Mesendoderm (in vitro differentiated cells): ENCODE measurements at regions not wholly inside any gene's neighbourhood (a gene's known extent, or its start where the extent isn't known, plus 50 kb on each side); places are given as distances from the start of the nearest gene placed in this dataset.

Experiments
- DNase-seq: peaks from one replicate; pipeline ENCODE4 v3.0.0; 2013
- H2AK5ac ChIP-seq: 2 replicates; pipeline ENCODE4 v1.6.1; 2013; ENCODE audit warnings: low read length, inconsistent platforms
- H2BK120ac ChIP-seq: 2 replicates; pipeline ENCODE4 v1.6.1; 2013; ENCODE audit warnings: low read depth, mild to moderate bottlenecking, low read length, moderate library complexity, mixed read lengths
- H2BK15ac ChIP-seq: replicated peaks from 2 replicates; pipeline ENCODE4 v1.6.1; 2013; ENCODE audit warnings: low read depth, mild to moderate bottlenecking, moderate library complexity
- H2BK5ac ChIP-seq: 2 replicates; pipeline ENCODE4 v1.6.1; 2013; ENCODE audit warnings: low read length, inconsistent platforms
- H3K18ac ChIP-seq: 2 replicates; pipeline ENCODE4 v1.6.1; 2013; ENCODE audit warnings: mild to moderate bottlenecking, low read length, mixed read lengths
- H3K23ac ChIP-seq: one replicate; pipeline ENCODE4 v1.6.1; 2013; ENCODE audit warnings: low read length
- H3K27ac ChIP-seq: 2 replicates; pipeline ENCODE4 v1.5.1; 2013; ENCODE audit warnings: low read depth, mild to moderate bottlenecking, inconsistent platforms, low read length, moderate library complexity
- H3K27me3 ChIP-seq: 2 replicates; pipeline ENCODE4 v1.6.1; 2013; ENCODE audit warnings: low read length, control low read depth, mild to moderate bottlenecking, inconsistent platforms; ENCODE audit not compliant: insufficient read depth, poor library complexity
- H3K36me3 ChIP-seq: 2 replicates; pipeline ENCODE4 v1.6.1; 2013; ENCODE audit warnings: low read length, inconsistent platforms; ENCODE audit not compliant: control insufficient read depth, insufficient read depth
- H3K4ac ChIP-seq: one replicate; pipeline ENCODE4 v1.6.1; 2013; ENCODE audit warnings: low read depth, mild to moderate bottlenecking, low read length, moderate library complexity
- H3K4me1 ChIP-seq: 2 replicates; pipeline ENCODE4 v1.6.1; 2013; ENCODE audit warnings: low read depth, low read length, inconsistent platforms; ENCODE audit not compliant: control insufficient read depth
- H3K4me2 ChIP-seq: 2 replicates; pipeline ENCODE4 v1.6.1; 2013; ENCODE audit warnings: low read length
- H3K4me3 ChIP-seq: 2 replicates; pipeline ENCODE4 v1.5.1; 2013; ENCODE audit warnings: mild to moderate bottlenecking, low read length
- H3K56ac ChIP-seq: one replicate; pipeline ENCODE4 v1.6.1; 2013; ENCODE audit warnings: low read length
- H3K79me1 ChIP-seq: 2 replicates; pipeline ENCODE4 v1.6.1; 2013; ENCODE audit warnings: low read length, inconsistent platforms
- H3K79me2 ChIP-seq: 2 replicates; pipeline ENCODE4 v1.6.1; 2013; ENCODE audit warnings: mild to moderate bottlenecking, low read length; ENCODE audit not compliant: control insufficient read depth, insufficient read depth
- H3K9ac ChIP-seq: 2 replicates; pipeline ENCODE4 v1.6.1; 2013; ENCODE audit warnings: low read length, inconsistent platforms
- H4K5ac ChIP-seq: one replicate; pipeline ENCODE4 v1.6.1; 2013; ENCODE audit warnings: low read length
- H4K8ac ChIP-seq: one replicate; pipeline ENCODE4 v1.6.1; 2013; ENCODE audit warnings: low read depth, mild to moderate bottlenecking, control low read depth, low read length, moderate library complexity
- WGBS: extraction: QIAGEN DNeasy Blood & Tissue Kit; methylation state at CpG from one replicate; pipeline ENCODE4 v1.1.7; 2013; ENCODE audit warnings: low lambda C conversion rate, missing lambda C conversion rate; ENCODE audit not compliant: insufficient coverage; ENCODE audit errors: extremely low coverage; 5-methylcytosine and 5-hydroxymethylcytosine counted together

DNA sequence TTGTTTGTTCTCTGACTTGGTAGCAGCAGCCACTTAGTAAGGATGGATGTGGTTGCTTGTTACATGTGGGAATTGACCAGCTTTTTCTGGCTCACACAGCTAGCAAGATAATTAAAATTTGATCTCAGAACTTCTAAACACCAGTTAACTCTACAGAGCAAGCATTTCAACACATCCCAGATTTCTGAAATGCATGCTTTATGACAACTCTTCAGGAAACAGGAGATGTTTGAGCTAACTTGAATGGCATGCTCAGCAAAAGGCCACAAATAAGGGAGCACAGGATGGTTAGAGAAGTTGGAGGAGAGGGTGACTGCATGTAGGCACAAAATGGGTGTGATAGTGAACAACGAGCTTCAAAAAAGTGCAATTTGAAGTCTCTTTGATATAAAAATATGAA, 167.1 kb upstream of the SPRY2 start:
- no CpG with 5 or more reads among the region's 1 CpG for WGBS
- Histone ChIP-seq H3K4me3 (no peak overlapping the region), H2BK5ac (no peak overlapping the region), H3K27me3 (no peaks in the 10 kb centered on the region), H3K4ac (no peak overlapping the region), H3K79me2 (no peaks in the 10 kb centered on the region), H4K8ac (no peak overlapping the region), H3K79me1 (no peaks in the 10 kb centered on the region), H2BK15ac (no peak overlapping the region), H3K23ac (no peak overlapping the region), H3K4me1 (no peaks in the 10 kb centered on the region), H3K27ac (no peak overlapping the region), H3K4me2 (no peak overlapping the region), H2BK120ac (no peak overlapping the region), H3K56ac (no peak overlapping the region), H2AK5ac (no peak overlapping the region), H3K18ac (no peak overlapping the region), H3K36me3 (no peaks in the 10 kb centered on the region), H3K9ac (no peak overlapping the region), H4K5ac (no peak overlapping the region)
- no peak for DNase-seq

- Histone ChIP-seq H3K4me1 (no peaks in the 10 kb centered on the region), H3K9ac (no peak overlapping the region), H3K4me2 (no peak overlapping the region), H3K36me3 (no peaks in the 10 kb centered on the region), H3K4ac (no peak overlapping the region), H3K27ac (no peak overlapping the region), H2BK15ac (no peak overlapping the region), H2AK5ac (no peak overlapping the region), H3K4me3 (no peak overlapping the region), H3K79me1 (no peaks in the 10 kb centered on the region), H3K79me2 (no peaks in the 10 kb centered on the region), H3K23ac (no peak overlapping the region), H3K18ac (no peak overlapping the region), H4K8ac (no peak overlapping the region), H3K56ac (no peak overlapping the region), H3K27me3 (no peaks in the 10 kb centered on the region), H4K5ac (no peak overlapping the region), H2BK120ac (no peak overlapping the region), H2BK5ac (no peak overlapping the region)
- no CpG with 5 or more reads among the region's 4 CpGs for WGBS
- no peak for DNase-seq
These were observed 163.5 kb upstream of the SPRY2 start for GRCh38 chr13:80504453-80504852.

DNA sequence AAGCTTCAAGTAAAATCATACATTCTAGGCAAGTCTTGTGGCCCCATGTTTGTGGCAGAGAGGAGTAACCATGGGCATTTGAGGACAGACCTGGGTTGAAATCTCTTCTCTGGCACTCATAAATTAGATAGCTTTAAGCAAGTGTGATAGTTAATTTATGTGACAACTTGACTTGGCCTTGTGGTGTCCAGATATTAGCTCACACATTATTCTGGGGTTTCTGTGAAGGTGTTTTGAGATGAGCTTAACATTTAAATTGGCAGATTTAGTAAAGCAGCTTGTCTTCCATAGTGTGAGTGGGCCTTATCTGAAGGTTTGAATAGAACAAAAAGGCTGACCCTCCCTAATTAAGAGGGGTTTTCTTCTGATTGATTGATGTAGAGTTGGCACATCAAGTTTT, 161.4 kb upstream of the SPRY2 start:
- no peak for DNase-seq
- no peaks in the 10 kb centered on the region for H3K4me1 ChIP-seq
- H3K79me2 ChIP-seq, result no peaks in the 10 kb centered on the region
- H3K27me3 ChIP-seq, result no peaks in the 10 kb centered on the region
- H3K79me1 ChIP-seq, result no peaks in the 10 kb centered on the region
- no peak overlapping the region for H2AK5ac ChIP-seq
- H3K9ac ChIP-seq, result no peak overlapping the region
- no peak overlapping the region for H3K4ac ChIP-seq
- H4K8ac ChIP-seq, result no peak overlapping the region
- no peaks in the 10 kb centered on the region for H3K36me3 ChIP-seq
- H3K18ac ChIP-seq, result no peak overlapping the region
- no peak overlapping the region for H3K4me2 ChIP-seq
- H2BK15ac ChIP-seq, result no peak overlapping the region
- H4K5ac ChIP-seq, result no peak overlapping the region
- H2BK5ac ChIP-seq, result no peak overlapping the region
- no peak overlapping the region for H2BK120ac ChIP-seq
- H3K23ac ChIP-seq, result no peak overlapping the region
- no peak overlapping the region for H3K4me3 ChIP-seq
- H3K56ac ChIP-seq, result no peak overlapping the region
- H3K27ac ChIP-seq, result no peak overlapping the region

DNA sequence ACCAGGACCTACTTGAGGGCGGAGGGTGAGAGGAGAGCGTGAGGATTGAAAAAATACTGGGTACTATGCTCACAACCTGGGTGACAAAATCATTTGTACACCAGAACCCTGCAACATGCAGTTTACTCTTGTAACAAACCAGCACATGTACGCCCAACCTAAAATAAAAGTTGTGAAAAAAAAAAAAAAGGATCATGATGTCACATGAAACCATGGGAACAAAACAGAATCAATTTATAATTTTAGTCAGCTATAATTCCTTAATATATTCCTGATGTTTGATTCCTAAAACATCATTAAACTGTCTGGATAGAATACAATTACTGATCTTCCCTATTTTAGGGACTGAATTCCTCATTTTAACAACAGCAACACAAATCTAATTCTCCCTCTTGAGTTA, 160.6 kb upstream of the SPRY2 start:
- no peaks in the 10 kb centered on the region for H3K27me3 ChIP-seq
- WGBS, result no CpG with 5 or more reads among the region's 3 CpGs

DNA sequence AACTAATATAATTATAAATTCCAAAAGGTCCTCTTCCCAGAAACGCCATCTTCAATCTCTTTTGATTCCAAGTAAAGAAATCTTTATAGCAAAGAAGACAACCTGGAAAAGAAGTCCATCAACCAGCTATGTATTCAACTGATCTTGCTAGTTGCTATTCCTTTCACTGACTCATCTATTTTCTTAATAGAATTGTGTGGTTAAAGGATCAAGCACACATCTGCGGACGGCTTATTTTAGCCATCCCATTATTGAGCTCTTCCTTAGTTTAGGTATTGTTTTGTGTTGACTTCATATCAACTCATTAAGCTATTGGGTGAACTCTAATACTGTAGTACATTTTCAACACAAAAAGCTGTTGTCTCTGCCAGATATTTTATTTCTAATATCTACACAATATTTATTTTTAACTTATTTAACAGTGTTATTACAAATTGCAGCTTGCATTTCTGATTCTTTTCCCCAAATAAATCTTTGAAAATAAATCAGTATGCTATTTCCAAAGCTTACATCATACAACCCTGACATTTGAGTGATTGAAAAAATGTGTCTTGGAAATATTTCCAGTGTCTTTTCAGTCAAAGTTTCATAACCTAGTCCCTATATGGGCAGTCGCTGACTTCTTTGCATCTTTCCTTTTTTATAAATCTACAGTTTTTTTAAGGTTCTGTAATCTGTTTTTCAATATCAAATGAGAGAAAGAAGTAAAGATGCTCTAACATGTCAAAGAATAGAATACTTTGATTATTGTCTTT, 158.8 kb upstream of the SPRY2 start:
- H4K5ac ChIP-seq, result no peak overlapping the region
- H3K4me2 ChIP-seq, result no peak overlapping the region
- DNase-seq, result no peak
- no peak overlapping the region for H2BK5ac ChIP-seq
- no peak overlapping the region for H2BK120ac ChIP-seq
- H2BK15ac ChIP-seq, result no peak overlapping the region
- no peak overlapping the region for H3K18ac ChIP-seq
- H3K4me3 ChIP-seq, result no peak overlapping the region
- no peaks in the 10 kb centered on the region for H3K79me2 ChIP-seq
- no peak overlapping the region for H3K4ac ChIP-seq
- H3K79me1 ChIP-seq, result no peaks in the 10 kb centered on the region
- no peak overlapping the region for H3K56ac ChIP-seq
- no peak overlapping the region for H4K8ac ChIP-seq
- H2AK5ac ChIP-seq, result no peak overlapping the region
- no peak overlapping the region for H3K23ac ChIP-seq
- H3K36me3 ChIP-seq, result no peaks in the 10 kb centered on the region
- H3K9ac ChIP-seq, result no peak overlapping the region
- H3K27me3 ChIP-seq, result no peaks in the 10 kb centered on the region
- H3K27ac ChIP-seq, result no peak overlapping the region
- no peaks in the 10 kb centered on the region for H3K4me1 ChIP-seq
- WGBS, result no CpG with 5 or more reads among the region's 4 CpGs

More for the DNA sequence above, 160.6 kb upstream of the SPRY2 start:
- no peak overlapping the region for H2BK5ac ChIP-seq
- no peak overlapping the region for H3K18ac ChIP-seq
- no peak overlapping the region for H2BK120ac ChIP-seq
- no peak overlapping the region for H4K8ac ChIP-seq
- no peak overlapping the region for H3K9ac ChIP-seq
- H3K4me3 ChIP-seq, result no peak overlapping the region
- no peaks in the 10 kb centered on the region for H3K36me3 ChIP-seq
- no peak overlapping the region for H2AK5ac ChIP-seq
- H3K56ac ChIP-seq, result no peak overlapping the region
- H2BK15ac ChIP-seq, result no peak overlapping the region
- H3K23ac ChIP-seq, result no peak overlapping the region
- H3K4ac ChIP-seq, result no peak overlapping the region
- no peak overlapping the region for H3K4me2 ChIP-seq
- no peaks in the 10 kb centered on the region for H3K4me1 ChIP-seq
- no peak for DNase-seq
- no peaks in the 10 kb centered on the region for H3K79me1 ChIP-seq
- no peak overlapping the region for H3K27ac ChIP-seq
- H4K5ac ChIP-seq, result no peak overlapping the region
- no peaks in the 10 kb centered on the region for H3K79me2 ChIP-seq

DNA sequence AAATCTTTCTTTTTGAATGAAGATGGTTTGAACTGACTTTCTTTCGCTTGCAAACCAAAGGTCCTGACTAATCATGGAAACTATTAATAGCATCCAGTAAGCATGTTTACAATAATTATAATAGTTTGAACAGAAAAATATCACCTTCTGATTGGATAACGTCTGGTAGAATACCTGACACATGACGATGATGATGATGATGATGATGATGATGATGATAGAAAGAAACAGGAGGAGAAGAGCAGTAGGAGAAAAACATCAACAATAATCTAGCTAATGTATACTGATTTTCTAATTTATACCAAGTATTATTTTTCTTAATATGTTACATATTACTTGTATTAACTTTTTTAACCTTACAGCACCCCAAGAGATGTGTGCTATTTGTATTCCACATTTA, 157.5 kb upstream of the SPRY2 start:
- no peak overlapping the region for H4K5ac ChIP-seq
- H3K4me2 ChIP-seq, result no peak overlapping the region
- no peak overlapping the region for H2BK120ac ChIP-seq
- H3K18ac ChIP-seq, result no peak overlapping the region
- H3K4ac ChIP-seq, result no peak overlapping the region
- no peak for DNase-seq
- H3K27me3 ChIP-seq, result no peaks in the 10 kb centered on the region
- no peak overlapping the region for H3K56ac ChIP-seq
- H4K8ac ChIP-seq, result no peak overlapping the region
- no peaks in the 10 kb centered on the region for H3K79me1 ChIP-seq
- no peak overlapping the region for H2BK15ac ChIP-seq
- no peak overlapping the region for H2AK5ac ChIP-seq
- no peak overlapping the region for H3K9ac ChIP-seq
- no CpG with 5 or more reads among the region's 3 CpGs for WGBS
- H3K27ac ChIP-seq, result no peak overlapping the region
- no peak overlapping the region for H3K4me3 ChIP-seq
- H3K79me2 ChIP-seq, result no peaks in the 10 kb centered on the region
- no peaks in the 10 kb centered on the region for H3K4me1 ChIP-seq
- H3K36me3 ChIP-seq, result no peaks in the 10 kb centered on the region
- H2BK5ac ChIP-seq, result no peak overlapping the region
- no peak overlapping the region for H3K23ac ChIP-seq
